Fibroblast of skin of back (primary cell): ENCODE measurements at regions not wholly inside any gene's neighbourhood (a gene's known extent, or its start where the extent isn't known, plus 50 kb on each side); places are given as distances from the start of the nearest gene placed in this dataset.
"Not testable (repeated sequence)": the region's sequence is repeated elsewhere in the genome, so short reads cannot be mapped to it uniquely, and the experiment has no call there.

Experiments used
- DNase-seq: peaks from one replicate; pipeline ENCODE4 v3.0.0-alpha.2; 2013

DNA sequence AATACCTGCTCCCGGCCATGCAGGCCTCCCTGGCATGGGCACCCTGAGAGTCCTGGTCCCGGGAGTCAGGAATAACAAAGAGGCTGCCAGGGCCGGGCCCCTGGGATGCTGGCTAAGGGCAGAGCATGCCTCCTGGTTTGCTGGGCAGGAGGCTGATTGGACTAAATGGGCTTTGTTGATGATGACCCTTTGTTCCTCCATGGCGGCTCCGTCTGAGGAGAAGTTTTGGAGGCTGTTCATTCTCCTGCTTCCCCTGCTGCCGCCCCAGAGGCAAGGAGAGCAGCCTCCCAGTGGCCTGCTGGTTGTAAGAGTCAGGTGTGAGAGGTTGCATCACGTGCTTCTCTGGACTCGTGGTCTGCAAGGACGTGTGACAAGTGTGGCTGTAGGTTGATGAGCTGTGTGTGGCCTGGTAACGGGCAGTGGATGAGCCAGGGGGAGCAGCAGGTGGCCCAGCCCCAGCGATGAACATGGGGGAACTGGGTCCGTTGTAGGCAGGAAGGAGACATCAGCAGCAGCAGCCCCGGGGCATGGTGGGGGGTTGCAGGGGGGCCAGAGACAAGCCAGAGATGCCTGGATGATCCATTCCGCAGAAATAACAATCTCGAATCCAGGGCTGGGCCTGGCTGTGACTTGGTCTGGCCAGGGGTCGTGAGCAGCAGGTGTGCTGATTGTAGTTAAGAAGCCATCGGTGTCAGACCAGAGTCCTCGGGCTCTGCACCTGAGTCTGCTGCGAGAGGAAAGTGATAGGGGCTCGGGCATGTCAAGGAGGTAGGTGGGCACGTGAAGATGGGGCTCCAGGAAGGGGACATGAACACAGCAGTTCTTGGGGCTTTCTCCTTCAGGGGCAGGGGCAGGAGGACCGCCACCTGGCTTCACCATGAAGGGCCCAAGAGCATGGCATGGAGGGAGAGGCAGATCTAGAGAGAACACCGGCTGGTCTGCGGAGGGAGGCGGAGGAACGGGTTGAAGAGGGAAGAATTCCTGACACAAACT, 101.4 kb downstream of the TNFRSF13B start:
- no peak for DNase-seq

DNA sequence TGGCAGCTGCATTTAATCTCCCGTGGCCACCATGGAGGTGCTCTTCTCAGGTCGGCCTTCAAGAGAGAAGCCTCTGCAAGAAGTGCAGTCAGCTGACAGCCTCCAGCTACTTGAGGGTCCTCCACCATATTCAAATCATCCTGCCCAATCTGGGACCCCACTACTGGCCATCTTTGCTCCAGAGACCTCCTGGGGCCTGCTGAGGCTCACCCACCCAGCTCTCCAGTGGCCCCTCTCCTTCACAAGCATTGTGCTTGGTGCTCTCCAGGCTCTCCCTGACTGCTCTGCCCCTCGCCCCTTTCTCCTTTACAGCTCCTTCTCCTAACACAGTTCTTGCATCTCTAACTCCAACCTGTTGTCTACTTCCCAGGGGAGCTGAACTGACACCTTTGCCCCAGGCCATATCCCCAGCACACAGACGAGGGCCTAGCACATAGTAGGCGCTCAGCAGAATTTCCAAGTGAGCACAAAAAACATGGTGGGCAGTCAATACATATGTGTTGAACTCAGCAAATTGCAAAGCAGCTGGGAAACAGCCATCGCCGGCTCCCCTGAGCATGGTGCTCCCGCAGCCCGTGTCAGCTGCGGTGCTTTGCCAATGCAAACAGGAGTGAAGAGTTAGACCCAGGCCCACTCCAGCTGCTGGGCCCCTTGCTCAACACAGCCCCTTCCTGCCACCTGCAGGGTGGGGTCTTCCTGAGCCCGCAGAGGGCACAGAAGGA, 102.2 kb downstream of the TNFRSF13B start:
- DNase-seq, result not testable (repeated sequence)

DNA sequence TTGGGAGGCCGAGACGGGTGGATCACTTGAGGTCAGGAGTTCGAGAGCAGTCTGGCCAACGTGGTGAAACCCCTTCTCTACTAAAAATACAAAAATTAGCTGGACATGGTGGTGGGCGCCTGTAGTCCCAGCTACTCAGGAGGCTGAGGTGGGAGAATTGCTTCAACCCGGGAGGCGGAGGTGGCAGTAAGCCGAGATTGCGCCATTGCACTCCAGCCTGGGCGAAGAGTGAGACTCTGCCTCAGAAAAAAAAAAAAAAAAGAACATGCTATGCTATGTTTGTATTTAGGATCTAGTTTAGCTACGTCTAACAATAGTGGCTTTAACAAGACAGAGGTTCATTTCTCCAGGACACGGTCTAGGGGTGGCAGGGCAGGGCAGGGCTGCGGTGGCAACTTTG, 103.3 kb downstream of the TNFRSF13B start:
- not testable (repeated sequence) for DNase-seq

DNA sequence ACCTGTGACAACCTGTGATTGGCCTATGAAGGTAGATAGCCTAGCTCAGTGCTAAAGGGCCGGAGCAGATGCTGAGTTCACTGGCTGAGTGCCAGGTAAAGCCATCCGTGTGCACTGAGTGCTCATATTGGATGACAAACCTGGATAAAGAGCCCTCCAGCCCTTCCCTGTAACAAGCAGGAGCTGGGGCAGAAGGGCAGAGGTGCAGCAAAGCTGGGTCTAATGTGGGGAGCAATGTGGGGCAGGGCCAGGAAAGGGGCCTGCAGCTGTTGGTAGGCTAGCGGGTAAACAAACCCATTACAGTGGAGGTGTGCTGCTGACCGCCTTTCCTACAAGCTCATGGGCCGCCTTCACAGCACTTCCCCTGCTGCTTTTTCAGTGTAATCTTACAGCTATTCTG, 104.4 kb downstream of the TNFRSF13B start:
- DNase-seq, result not testable (repeated sequence)

DNA sequence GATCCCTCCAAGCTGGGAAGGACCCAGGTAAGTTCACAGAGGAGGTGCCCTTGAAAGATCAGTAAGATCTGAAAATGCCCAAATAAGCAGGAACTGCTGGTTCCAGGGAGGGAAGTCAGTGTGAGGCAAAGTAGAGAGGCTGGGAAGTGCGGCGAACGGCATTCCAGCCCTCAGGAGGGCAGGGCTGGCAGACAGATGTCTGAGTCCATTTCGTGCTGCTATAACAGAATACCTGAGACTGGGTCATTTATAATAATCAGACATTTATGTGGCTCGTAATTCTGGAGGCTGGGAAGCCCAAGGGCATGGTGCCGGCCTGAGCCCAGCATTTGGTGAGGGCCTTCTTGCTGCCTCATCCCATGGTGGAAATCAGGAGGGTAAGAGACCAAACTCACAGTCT, 105.1 kb downstream of the TNFRSF13B start:
- not testable (repeated sequence) for DNase-seq

DNA sequence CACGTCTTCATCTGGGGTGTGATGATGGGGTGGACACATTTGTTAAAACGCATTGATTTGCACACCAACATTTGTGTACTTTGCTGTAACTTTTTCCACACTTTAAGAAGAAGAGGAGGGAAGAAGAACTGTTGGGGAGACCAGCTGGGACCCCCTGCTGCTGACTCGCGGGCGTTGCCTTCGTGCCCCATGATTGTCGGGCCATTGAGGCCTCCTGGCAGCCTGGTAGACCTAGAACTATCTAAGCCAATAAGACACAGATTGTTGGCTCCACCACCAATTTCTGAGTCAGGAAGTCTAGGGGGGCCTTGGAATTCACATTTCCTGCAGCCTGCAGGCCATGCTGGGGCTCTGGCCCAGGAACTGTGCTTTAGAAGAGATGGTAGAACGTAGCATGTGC, 105.5 kb downstream of the TNFRSF13B start:
- no peak for DNase-seq

DNA sequence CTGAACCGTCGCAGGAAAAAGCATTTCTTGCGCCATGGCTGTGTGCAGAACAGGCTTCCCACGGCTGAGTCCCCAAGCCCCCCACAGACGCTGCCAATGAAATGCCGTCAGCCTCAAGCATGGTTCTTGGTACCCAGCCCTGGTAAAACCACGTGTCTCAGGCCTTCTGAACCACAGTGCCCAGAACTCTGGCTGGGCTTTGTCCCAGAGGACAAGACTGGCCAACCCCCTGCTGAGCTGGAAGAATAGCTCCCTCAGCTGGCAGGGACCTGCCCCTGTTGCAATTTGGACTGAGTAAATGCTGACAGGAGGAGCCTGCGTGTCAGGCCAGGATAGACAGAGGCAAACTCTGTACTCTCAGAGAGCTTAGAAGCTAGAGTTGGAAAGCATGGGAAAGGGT, 106.2 kb downstream of the TNFRSF13B start:
- DNase-seq, result not testable (repeated sequence)

DNA sequence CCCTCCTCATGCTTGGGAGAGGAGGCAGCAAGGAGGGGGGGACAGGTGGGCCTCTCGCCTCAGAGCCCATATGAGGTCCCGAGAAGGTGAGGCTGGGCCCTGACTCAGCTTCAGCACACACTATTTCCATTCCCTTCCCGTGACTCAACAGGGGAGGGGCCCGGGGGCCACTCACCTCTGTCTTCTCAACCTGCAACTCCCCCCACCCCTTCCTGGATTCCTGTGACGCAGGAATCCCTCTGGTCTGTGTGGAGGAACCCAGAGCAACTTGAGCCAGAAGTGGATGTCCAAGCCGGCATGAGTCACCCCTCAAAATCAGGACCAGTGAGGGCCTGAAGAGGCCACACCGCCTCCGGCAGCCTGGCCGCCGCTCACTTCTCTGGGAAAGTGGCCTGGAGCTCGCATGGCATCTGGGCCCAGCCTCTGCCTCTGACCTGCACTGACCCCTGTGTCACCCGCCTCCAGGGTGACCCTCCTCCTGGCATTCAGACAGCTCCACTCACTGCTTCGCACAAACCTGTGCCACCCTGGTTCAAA, 106.8 kb downstream of the TNFRSF13B start:
- DNase-seq, result not testable (repeated sequence)

DNA sequence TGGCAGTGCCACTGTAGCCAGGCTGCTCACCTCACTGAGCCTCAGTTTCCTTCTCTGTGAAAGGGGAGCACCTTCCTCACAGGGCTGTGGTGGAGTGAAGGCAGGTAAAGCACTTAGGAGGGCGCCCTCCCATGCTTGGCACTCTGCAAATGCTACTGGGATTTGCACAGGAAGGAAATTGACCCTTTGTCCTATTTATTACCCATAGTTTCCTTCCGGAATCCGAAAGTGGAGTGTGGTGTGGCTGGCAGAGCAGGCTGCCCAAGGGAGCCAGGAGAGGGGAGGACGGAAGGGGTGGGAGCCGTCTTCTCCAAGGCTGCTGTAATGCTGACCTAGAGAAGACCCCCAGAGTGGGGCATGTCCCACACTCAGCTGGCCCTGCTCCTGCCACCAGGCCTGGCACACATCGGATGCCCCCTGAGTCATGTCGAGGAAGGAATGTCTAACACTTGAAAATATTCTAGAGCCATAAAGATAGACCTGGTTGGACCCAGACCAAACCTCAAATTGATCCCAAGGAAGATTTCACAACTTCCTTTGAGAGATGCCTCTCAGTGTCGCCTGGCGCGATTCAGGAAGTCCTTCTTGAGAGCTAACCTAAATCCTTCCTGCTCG, 107.3 kb downstream of the TNFRSF13B start:
- DNase-seq, result not testable (repeated sequence)

DNA sequence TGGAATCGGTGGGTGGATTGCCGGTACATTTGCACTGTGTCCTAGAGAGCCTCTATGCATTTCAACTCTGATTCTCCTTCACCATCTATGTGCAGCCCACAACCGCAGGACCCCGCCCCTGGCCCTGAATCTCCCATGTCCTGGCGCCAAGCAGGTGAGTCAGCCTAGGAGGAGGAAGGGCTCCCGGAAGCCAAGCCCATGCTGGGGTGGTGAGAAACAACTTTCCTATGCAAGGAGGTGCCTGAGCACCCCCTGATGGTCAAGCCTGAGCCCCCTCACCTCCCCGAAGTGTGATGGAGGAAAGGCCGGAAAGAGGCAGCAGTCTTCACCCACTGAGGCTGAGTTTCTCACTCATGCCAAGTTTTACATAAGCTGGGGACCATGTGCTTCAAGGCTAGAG, 110.8 kb downstream of the TNFRSF13B start:
- not testable (repeated sequence) for DNase-seq

DNA sequence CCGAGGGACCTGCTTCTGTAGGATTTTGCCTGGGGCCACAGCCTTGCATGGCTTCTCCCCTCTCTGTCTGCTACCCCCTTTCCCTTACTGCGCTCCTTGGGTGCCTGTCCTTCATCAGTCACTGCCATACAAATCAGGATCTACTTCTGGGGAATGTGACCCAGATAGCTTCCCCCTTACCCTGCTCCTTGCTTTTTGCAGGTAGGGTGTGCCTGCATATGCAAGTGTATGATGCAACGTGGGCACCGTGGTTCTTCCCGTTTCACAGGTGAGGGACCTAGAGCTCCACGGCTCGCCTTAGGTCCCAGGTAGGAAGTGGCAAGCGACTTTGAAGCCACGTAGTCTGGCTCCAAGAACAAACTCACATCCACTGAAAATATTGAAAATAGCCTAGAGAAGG, 111.5 kb downstream of the TNFRSF13B start:
- DNase-seq, result not testable (repeated sequence)

DNA sequence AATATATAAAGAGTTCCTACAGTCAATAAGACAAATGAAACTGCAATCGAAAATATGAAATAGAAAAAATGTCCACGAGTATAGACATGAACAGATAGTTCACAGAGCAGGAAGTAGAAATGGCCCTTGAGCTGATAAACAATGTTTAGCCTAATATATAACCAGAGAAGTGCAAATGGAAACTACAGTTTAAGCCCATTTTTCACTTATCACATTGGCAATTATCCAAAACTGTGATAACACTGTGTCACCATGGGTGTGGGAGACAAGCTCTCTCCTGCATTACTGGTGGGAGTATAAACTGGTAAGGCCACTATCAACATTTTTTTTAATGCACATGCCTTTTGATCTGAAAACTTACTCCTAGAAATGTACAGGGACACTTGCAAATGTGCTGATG, 112.4 kb downstream of the TNFRSF13B start:
- not testable (repeated sequence) for DNase-seq

DNA sequence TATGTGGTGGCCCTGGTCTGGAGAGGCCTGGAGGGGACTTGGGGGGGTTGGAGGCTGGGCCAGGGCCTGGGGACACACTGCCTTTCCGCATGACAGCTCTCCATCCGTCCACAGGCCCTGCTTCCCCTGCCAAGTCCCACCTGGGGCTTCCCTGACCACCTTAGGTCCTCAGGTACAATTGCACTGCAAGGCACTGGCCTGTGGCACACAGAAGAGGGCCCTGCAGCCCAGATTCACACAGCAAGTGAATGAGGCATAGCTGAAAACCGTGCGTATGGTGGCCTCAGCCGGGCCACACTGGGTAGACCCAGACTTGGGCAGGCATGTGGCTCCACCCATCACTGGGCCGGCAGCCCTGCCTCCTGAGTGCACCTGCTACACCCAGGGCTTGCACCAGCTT, 114.2 kb downstream of the TNFRSF13B start:
- DNase-seq, result not testable (repeated sequence)

DNA sequence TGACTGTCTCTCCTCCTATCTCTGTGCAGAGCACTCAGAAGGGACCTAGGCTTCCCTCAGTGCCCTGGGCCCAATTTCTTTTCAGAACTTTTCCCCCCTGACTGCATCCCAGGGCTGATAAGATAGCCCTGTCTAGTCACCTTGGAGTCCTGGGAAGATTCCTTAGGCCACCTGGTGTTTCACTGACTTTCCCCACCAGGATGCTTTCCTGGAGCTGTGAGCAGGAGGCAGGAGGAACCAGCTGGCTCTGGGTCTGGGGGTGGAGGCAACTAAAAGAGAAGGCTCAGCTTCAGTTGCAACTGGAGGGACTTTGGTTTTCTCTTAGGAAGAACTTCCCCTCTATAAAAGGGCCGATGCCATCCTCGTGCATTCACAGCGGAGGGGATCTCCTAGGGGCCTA, 115.1 kb downstream of the TNFRSF13B start:
- not testable (repeated sequence) for DNase-seq

DNA sequence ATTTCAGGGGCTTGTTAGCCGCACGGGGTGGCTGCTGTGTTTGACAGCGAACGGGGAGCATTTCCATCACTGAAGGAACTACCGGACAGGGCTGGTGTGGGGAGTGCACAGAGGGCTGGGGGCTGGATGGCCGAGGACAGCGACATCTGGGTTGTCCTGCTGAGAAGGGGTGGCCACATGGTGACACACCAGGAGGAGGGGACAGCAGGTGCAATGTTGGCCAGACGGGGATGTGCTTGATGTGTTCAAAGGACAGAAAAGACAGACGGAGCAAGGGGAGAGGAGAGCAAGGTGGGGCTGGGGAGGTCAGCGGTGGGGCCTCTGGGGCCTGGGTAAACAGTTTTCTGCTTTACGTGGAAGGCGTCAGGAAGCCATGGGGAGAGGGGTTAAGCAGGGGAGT, 115.7 kb downstream of the TNFRSF13B start:
- not testable (repeated sequence) for DNase-seq

DNA sequence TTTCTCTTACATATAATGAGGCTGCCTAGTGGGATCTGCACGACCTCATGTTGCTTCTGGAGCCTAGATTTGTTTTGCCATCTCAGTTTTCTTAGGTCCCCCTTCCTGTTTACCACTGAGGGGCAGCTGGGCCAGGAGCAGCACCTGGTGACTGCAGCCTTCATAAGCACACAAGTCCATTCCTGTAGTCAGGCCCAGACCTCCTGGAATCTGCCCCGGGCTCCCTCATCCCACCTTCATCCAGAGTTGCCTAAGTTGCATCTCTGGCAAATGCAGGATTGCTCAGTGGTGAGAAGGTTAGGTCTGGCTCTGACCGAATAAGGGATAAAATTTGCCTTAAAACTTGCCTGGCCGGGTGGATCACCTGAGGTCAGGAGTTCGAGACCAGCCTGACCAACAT, 117.3 kb downstream of the TNFRSF13B start:
- not testable (repeated sequence) for DNase-seq

DNA sequence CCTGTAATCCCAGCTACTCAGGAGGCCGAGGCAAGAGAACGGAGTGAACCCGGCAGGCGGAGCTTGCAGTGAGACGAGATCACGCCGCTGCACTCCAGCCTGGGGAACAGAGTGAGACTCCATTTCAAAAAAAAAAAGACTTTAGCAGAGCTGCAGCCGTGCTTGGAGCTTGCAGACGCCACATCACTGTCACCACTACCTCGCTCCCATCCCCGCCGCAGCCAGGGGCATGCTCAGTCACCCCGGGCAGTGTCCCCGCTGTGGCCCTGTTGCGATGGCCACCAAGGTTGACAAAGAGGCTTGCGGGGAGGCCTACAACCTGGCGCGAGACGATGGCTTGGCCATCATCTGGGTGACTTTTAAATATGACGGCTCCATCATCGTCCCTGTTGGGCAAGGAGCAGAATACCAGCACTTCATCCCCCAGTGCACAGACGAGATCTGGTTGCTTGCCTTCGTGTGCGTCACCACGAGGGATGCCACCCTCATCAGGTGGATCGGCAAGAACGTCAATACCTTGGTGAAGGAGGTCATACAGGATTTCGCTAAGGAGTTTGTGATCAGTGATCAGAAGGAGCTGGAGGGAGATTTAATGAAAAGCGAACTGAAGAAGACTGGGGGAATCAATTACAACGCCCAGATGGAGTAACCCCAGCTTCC, 118.1 kb downstream of the TNFRSF13B start:
- DNase-seq, result no peak

DNA sequence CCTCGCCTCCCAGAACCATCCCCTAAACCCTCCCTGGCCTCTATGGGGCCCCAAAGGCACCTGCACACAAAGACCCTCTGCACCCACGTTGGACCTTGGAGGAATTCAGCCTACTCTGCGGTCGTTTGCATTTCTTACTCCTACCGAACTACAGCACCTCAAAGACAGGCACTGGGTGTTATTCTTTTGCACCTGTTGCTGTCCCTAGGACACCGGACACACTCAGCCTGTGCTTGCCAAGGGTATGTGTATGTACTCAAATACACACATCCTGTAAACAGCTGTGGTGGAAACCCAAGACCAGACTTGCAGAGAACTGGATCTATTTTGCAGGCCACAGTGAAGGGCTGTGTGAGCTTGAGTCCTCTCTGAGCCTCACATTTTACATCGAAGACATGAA, 122.1 kb downstream of the TNFRSF13B start:
- DNase-seq, result not testable (repeated sequence)

DNA sequence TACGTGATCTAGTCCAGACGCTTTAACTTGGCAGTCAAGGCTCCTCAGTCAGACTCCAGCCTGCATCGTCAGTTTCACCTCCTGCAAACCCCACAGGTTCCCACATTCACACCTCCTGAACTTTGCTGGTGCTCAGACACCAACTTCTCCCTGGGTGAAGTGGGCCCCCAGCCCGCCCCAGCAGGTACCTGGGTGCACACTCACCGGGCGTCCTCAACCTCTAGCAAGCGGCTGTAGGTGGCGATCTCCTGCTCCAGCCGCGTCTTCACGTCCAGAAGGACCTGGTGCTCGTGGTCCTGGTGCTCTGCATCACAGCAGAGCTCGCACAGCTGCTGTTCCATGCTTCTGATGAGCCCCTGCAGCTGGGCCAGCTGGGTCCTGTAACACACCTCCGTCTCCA, 122.9 kb downstream of the TNFRSF13B start:
- not testable (repeated sequence) for DNase-seq

DNA sequence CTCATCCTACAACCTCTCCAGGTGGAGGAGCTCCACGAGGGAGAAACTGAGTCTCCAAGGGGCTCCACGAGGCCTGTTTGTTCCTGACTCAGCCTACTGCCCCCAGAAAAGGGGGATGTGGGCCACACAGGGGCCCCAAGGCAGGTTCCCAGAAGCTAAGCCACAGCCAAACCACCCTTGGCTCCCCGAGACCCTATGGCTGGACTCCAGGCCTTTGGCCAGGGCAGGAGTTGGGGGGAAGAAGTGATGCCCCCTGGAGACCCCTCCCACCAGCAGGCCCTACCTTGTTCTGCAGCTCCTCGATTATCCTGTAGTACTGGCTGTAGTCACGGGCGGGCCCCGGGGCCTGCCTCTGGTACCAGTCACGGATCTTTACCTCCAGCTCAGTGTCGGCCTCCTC, 126.8 kb downstream of the TNFRSF13B start:
- not testable (repeated sequence) for DNase-seq

DNA sequence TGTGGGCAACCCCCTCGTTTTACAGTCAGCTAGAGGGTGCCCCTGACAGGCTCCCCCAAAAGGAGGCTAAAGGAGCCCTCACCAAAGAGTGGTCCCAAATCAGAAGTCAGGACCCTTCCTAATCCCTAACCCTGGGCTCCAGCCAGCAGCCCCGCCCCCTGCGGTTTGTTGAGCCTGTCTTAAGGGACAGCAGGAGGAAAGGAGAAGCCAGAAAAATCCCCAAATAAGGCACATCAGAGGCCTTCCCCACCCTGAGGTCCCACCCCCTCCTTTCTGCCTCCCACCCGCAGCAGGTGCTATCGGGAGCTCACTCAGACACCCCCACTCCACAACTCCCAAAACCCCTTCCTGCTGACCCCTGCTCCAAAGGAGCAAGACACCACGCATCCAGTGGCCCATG, 127.2 kb downstream of the TNFRSF13B start:
- not testable (repeated sequence) for DNase-seq

DNA sequence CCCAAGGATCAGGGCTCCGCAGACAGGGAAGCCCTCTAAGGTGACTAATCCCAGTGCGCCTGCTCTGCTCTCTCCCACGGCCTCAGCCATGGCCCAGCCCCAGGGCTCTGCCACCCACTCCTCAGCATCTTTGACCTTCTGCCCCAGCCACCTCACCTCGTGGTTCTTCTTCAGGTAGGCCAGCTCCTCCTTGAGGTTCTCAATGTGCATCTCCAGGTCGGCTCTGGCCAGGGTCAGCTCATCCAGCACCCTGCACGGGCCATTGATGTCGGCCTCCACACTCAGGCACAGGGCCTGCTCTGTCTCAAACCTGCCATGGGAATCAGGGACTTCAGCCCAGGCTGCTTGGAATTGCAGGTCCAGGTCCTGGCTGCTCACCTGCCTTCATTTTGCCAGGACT, 128.4 kb downstream of the TNFRSF13B start:
- not testable (repeated sequence) for DNase-seq
